Natural killer cell (primary cell): ENCODE measurements at regions not wholly inside any gene's neighbourhood (a gene's known extent, or its start where the extent isn't known, plus 50 kb on each side); places are given as distances from the start of the nearest gene placed in this dataset.

Experiments used
- ATAC-seq, 3 donors: fragments of 150-1000 bp in 2 of 3; fragments of 200-7000 bp in 1 of 3; cut with Tn5 transposase; 1 replicate in 1 of 3; 2 replicates in 2 of 3; pipeline ENCODE4 v1.10.0; 2021; ENCODE audit warnings: mild to moderate bottlenecking in 2 of 3, moderate library complexity in 2 of 3
- DNase-seq, 2 donors: peaks; one replicate each; pipeline versions ENCODE4 v3.0.0 to v3.0.0-alpha.2; 2013 to 2021; ENCODE audit warnings: mixed read lengths in 1 of 2
- H3K27ac ChIP-seq: one replicate; pipeline ENCODE4 v1.5.1; 2013; ENCODE audit warnings: mild to moderate bottlenecking, low read length
- H3K27me3 ChIP-seq: one replicate; pipeline ENCODE4 v1.6.1; 2013; ENCODE audit warnings: low read length; ENCODE audit not compliant: control insufficient read depth, insufficient read depth
- H3K36me3 ChIP-seq: one replicate; pipeline ENCODE4 v1.6.1; 2013; ENCODE audit warnings: low read length; ENCODE audit not compliant: control insufficient read depth, insufficient read depth
- H3K4me1 ChIP-seq: one replicate; pipeline ENCODE4 v1.6.1; 2013; ENCODE audit warnings: low read length; ENCODE audit not compliant: control insufficient read depth, insufficient read depth
- H3K4me3 ChIP-seq: one replicate; pipeline ENCODE4 v1.5.1; 2013; ENCODE audit warnings: low read length
- H3K9me3 ChIP-seq: one replicate; pipeline ENCODE4 v1.6.1; 2013; ENCODE audit warnings: low read length; ENCODE audit not compliant: control insufficient read depth, insufficient read depth
- H3K27ac Mint-ChIP-seq, 2 donors: one replicate each; pipeline ENCODE4 v1.8.0; 2022; ENCODE audit warnings: mild to moderate bottlenecking in 2 of 2, mixed read lengths in 2 of 2, moderate library complexity in 1 of 2
- H3K27me3 Mint-ChIP-seq, 2 donors: one replicate each; pipeline ENCODE4 v1.8.0; 2022; ENCODE audit warnings: low read depth in 2 of 2, mixed read lengths in 2 of 2
- H3K36me3 Mint-ChIP-seq: one replicate; pipeline ENCODE4 v1.8.0; 2022; ENCODE audit warnings: mixed read lengths
- H3K4me1 Mint-ChIP-seq, 2 donors: one replicate each; pipeline ENCODE4 v1.8.0; 2022; ENCODE audit warnings: mixed read lengths in 2 of 2
- H3K4me3 Mint-ChIP-seq: one replicate; pipeline ENCODE4 v1.8.0; 2022; ENCODE audit warnings: mild to moderate bottlenecking, moderate library complexity, mixed read lengths
- H3K9me3 Mint-ChIP-seq, 2 donors: one replicate each; pipeline ENCODE4 v1.8.0; 2022; ENCODE audit warnings: mixed read lengths in 2 of 2
- WGBS: methylation state at CpG from one replicate; pipeline ENCODE4 v1.1.7; 2013; ENCODE audit warnings: missing lambda C conversion rate; ENCODE audit not compliant: insufficient coverage; 5-methylcytosine and 5-hydroxymethylcytosine counted together
- intact Hi-C: fragments of 100-400 bp; cut with micrococcal nuclease; formaldehyde crosslinking; loops from one replicate; pipeline ENCODE4 v1.14.2; 2022
- TF ChIP-seq, protein P1 (sequence below): fragments of 200-600 bp; IDR thresholded peaks from one replicate; pipeline ENCODE4 v1.8.0; 2022; ENCODE audit warnings: antibody characterized with exemption

- no peaks in the 10 kb centered on the region for H3K9me3 Mint-ChIP-seq
- H3K9me3 ChIP-seq: no peaks in the 10 kb centered on the region
- intact Hi-C loops: loop anchor here (10.0 kb wide), 1 partner anchor 139 kb away; no protein-coding TSS in a partner anchor
- no peaks in the 10 kb centered on the region for H3K27me3 ChIP-seq
- H3K36me3 Mint-ChIP-seq: no peaks in the 10 kb centered on the region
- TF ChIP-seq, protein P1, sequence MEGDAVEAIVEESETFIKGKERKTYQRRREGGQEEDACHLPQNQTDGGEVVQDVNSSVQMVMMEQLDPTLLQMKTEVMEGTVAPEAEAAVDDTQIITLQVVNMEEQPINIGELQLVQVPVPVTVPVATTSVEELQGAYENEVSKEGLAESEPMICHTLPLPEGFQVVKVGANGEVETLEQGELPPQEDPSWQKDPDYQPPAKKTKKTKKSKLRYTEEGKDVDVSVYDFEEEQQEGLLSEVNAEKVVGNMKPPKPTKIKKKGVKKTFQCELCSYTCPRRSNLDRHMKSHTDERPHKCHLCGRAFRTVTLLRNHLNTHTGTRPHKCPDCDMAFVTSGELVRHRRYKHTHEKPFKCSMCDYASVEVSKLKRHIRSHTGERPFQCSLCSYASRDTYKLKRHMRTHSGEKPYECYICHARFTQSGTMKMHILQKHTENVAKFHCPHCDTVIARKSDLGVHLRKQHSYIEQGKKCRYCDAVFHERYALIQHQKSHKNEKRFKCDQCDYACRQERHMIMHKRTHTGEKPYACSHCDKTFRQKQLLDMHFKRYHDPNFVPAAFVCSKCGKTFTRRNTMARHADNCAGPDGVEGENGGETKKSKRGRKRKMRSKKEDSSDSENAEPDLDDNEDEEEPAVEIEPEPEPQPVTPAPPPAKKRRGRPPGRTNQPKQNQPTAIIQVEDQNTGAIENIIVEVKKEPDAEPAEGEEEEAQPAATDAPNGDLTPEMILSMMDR: no peak
- no peak overlapping the region for H3K4me3 Mint-ChIP-seq
- no peak overlapping the region for H3K27ac Mint-ChIP-seq
- H3K4me1 ChIP-seq: peaks cover 5% of the 10 kb centered on the region
- H3K4me3 ChIP-seq: no peak overlapping the region
- ATAC-seq (no peak), DNase-seq (no peak)
- H3K4me1 Mint-ChIP-seq: peaks cover 0 to 4% of the 10 kb centered on the region in 2 donors
- H3K27ac ChIP-seq: no peak overlapping the region
- H3K36me3 ChIP-seq: no peaks in the 10 kb centered on the region
- 48% methylated on average over 4 of the region's 4 CpGs for WGBS
- no peaks in the 10 kb centered on the region for H3K27me3 Mint-ChIP-seq
These were observed 63.0 kb upstream of the BACH1 start for GRCh38 chr21:29235714-29236197.

- Mint-ChIP-seq H3K27me3 (no peaks in the 10 kb centered on the region), H3K9me3 (no peaks in the 10 kb centered on the region), H3K27ac (no peak overlapping the region), H3K4me3 (no peak overlapping the region), H3K4me1 (peaks cover 0 to 4% of the 10 kb centered on the region in 2 donors), H3K36me3 (no peaks in the 10 kb centered on the region)
- TF ChIP-seq, protein P1: no peak
- 48% methylated on average over 1 of the region's 2 CpGs for WGBS
- Histone ChIP-seq H3K4me1 (peaks cover 5% of the 10 kb centered on the region), H3K27me3 (no peaks in the 10 kb centered on the region), H3K36me3 (no peaks in the 10 kb centered on the region), H3K27ac (no peak overlapping the region), H3K9me3 (no peaks in the 10 kb centered on the region), H3K4me3 (no peak overlapping the region)
- ATAC-seq (no peak), DNase-seq (no peak)
- intact Hi-C loops: loop anchor here (10.0 kb wide), 1 partner anchor 139 kb away; no protein-coding TSS in a partner anchor
These were observed 62.5 kb upstream of the BACH1 start for GRCh38 chr21:29236201-29236600.

GRCh38 chr21:29237110-29238052, 61.3 kb upstream of the BACH1 start:
- Histone ChIP-seq H3K4me3 (no peak overlapping the region), H3K27me3 (no peaks in the 10 kb centered on the region), H3K36me3 (no peaks in the 10 kb centered on the region), H3K27ac (no peak overlapping the region), H3K9me3 (no peaks in the 10 kb centered on the region), H3K4me1 (peaks cover 5% of the 10 kb centered on the region)
- no peak for DNase-seq
- TF ChIP-seq, protein P1: no peak
- H3K27me3 Mint-ChIP-seq: no peaks in the 10 kb centered on the region
- WGBS: 79% methylated on average over 3 of the region's 3 CpGs
- no peak overlapping the region for H3K27ac Mint-ChIP-seq
- ATAC-seq: no peak
- peaks cover 0 to 4% of the 10 kb centered on the region in 2 donors for H3K4me1 Mint-ChIP-seq
- no peaks in the 10 kb centered on the region for H3K36me3 Mint-ChIP-seq
- no peaks in the 10 kb centered on the region for H3K9me3 Mint-ChIP-seq
- H3K4me3 Mint-ChIP-seq: no peak overlapping the region
- intact Hi-C loops: loop anchor here (10.0 kb wide), 1 partner anchor 137 kb away; no protein-coding TSS in a partner anchor
